ENCODE measurements at regions not wholly inside any gene's neighbourhood (a gene's known extent, or its start where the extent isn't known, plus 50 kb on each side); places are given as distances from the start of the nearest gene placed in this dataset.

GRCh38 chr2:8578335-8579244, 103.3 kb upstream of the ID2 start (continued):
- TF ChIP-seq, protein P1, sequence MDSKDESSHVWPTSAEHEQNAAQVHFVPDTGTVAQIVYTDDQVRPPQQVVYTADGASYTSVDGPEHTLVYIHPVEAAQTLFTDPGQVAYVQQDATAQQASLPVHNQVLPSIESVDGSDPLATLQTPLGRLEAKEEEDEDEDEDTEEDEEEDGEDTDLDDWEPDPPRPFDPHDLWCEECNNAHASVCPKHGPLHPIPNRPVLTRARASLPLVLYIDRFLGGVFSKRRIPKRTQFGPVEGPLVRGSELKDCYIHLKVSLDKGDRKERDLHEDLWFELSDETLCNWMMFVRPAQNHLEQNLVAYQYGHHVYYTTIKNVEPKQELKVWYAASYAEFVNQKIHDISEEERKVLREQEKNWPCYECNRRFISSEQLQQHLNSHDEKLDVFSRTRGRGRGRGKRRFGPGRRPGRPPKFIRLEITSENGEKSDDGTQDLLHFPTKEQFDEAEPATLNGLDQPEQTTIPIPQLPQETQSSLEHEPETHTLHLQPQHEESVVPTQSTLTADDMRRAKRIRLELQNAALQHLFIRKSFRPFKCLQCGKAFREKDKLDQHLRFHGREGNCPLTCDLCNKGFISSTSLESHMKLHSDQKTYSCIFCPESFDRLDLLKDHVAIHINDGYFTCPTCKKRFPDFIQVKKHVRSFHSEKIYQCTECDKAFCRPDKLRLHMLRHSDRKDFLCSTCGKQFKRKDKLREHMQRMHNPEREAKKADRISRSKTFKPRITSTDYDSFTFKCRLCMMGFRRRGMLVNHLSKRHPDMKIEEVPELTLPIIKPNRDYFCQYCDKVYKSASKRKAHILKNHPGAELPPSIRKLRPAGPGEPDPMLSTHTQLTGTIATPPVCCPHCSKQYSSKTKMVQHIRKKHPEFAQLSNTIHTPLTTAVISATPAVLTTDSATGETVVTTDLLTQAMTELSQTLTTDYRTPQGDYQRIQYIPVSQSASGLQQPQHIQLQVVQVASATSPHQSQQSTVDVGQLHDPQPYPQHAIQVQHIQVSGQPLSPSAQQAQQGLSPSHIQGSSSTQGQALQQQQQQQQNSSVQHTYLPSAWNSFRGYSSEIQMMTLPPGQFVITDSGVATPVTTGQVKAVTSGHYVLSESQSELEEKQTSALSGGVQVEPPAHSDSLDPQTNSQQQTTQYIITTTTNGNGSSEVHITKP (IDR thresholded peaks at IDR 0.05; ENCODE audit: partially characterized antibody): no peak
- TF ChIP-seq, protein P2, sequence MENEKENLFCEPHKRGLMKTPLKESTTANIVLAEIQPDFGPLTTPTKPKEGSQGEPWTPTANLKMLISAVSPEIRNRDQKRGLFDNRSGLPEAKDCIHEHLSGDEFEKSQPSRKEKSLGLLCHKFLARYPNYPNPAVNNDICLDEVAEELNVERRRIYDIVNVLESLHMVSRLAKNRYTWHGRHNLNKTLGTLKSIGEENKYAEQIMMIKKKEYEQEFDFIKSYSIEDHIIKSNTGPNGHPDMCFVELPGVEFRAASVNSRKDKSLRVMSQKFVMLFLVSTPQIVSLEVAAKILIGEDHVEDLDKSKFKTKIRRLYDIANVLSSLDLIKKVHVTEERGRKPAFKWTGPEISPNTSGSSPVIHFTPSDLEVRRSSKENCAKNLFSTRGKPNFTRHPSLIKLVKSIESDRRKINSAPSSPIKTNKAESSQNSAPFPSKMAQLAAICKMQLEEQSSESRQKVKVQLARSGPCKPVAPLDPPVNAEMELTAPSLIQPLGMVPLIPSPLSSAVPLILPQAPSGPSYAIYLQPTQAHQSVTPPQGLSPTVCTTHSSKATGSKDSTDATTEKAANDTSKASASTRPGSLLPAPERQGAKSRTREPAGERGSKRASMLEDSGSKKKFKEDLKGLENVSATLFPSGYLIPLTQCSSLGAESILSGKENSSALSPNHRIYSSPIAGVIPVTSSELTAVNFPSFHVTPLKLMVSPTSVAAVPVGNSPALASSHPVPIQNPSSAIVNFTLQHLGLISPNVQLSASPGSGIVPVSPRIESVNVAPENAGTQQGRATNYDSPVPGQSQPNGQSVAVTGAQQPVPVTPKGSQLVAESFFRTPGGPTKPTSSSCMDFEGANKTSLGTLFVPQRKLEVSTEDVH (IDR thresholded peaks at IDR 0.05; ENCODE audit: low read depth, partially characterized antibody): no peak

Measured in K562 (cell line).